ENCODE measurements at regions not wholly inside any gene's neighbourhood (a gene's known extent, or its start where the extent isn't known, plus 50 kb on each side); places are given as distances from the start of the nearest gene placed in this dataset.

DNA sequence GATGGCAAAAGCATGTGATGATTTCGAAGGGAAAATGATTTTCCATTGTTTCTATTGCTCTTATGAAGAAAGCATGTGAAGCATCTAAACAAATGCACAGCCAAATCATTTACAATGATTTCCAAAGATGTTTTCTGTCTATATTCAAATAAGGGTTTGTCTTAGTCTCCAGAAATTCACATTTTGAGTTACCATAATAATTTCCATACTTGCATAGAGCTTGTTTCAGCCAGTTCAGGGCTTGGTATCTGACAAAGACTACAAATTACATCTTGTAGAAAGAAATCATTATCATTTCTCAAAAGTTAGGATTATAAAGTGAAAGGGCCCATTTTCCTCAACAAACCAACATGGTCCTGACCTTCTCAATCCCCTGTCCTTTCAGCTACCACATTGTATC is 74.4 kb upstream of the PLEKHG1 start:
- in situ Hi-C loops (cut with HindIII; ENCODE audit: low pct_ligation_motif_present, low sequenced_read_pairs), result no loop called here
- TF ChIP-seq, protein P1, sequence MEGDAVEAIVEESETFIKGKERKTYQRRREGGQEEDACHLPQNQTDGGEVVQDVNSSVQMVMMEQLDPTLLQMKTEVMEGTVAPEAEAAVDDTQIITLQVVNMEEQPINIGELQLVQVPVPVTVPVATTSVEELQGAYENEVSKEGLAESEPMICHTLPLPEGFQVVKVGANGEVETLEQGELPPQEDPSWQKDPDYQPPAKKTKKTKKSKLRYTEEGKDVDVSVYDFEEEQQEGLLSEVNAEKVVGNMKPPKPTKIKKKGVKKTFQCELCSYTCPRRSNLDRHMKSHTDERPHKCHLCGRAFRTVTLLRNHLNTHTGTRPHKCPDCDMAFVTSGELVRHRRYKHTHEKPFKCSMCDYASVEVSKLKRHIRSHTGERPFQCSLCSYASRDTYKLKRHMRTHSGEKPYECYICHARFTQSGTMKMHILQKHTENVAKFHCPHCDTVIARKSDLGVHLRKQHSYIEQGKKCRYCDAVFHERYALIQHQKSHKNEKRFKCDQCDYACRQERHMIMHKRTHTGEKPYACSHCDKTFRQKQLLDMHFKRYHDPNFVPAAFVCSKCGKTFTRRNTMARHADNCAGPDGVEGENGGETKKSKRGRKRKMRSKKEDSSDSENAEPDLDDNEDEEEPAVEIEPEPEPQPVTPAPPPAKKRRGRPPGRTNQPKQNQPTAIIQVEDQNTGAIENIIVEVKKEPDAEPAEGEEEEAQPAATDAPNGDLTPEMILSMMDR (IDR thresholded peaks at IDR 0.05; ENCODE audit: low read depth, low read length, missing control alignments), result no peak
- H3K4me3 ChIP-seq (ENCODE audit: low read depth, low read length), result no peak overlapping the region
- DNase-seq, result no peak
- no peaks in the 10 kb centered on the region for H3K36me3 ChIP-seq (replicated peaks)
- H3K27ac ChIP-seq, result no peak overlapping the region
- H3K27me3 ChIP-seq (replicated peaks), result no peaks in the 10 kb centered on the region

DNA sequence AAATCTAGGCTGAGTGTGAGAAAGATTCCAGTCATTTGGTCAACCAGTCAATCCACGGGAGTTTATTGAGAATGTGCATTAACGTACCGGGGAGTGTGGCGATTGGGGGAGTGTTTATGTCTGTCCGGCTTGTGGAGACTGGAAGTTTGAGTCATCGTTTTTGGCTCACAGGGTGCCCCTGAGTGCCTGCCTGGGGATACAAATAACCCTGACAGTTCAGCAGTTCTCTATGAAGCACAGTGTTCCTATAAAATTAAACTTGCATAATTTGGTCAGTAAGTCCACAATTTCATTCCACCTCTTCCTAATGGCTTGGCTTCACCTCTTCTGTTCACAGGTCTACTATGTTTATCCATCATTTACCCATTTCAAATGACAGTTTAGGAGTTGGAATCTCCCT is 72.6 kb upstream of the PLEKHG1 start:
- in situ Hi-C loops (cut with HindIII; ENCODE audit: low pct_ligation_motif_present, low sequenced_read_pairs), result no loop called here
- no peak overlapping the region for H3K27ac ChIP-seq
- no peaks in the 10 kb centered on the region for H3K27me3 ChIP-seq (replicated peaks)
- no peaks in the 10 kb centered on the region for H3K36me3 ChIP-seq (replicated peaks)
- no peak overlapping the region for H3K4me3 ChIP-seq (ENCODE audit: low read depth, low read length)
- TF ChIP-seq, protein P1 (IDR thresholded peaks at IDR 0.05; ENCODE audit: low read depth, low read length, missing control alignments), result no peak
- DNase-seq, result no peak

- in situ Hi-C loops (cut with HindIII; ENCODE audit: low pct_ligation_motif_present, low sequenced_read_pairs), result no loop called here
These were observed 70.9 kb upstream of the PLEKHG1 start for GRCh38 chr6:150528648-150529285.

GRCh38 chr6:150529646-150530045 is 70.0 kb upstream of the PLEKHG1 start:
- in situ Hi-C loops (cut with HindIII; ENCODE audit: low pct_ligation_motif_present, low sequenced_read_pairs), result no loop called here
- TF ChIP-seq, protein P1 (IDR thresholded peaks at IDR 0.05; ENCODE audit: low read depth, low read length, missing control alignments), result no peak
- Histone ChIP-seq H3K27me3 (replicated peaks) (no peaks in the 10 kb centered on the region), H3K36me3 (replicated peaks) (no peaks in the 10 kb centered on the region), H3K4me3 (ENCODE audit: low read depth, low read length) (no peak overlapping the region), H3K27ac (no peak overlapping the region)
- no peak for DNase-seq

More at GRCh38 chr6:150528648-150529285, 70.9 kb upstream of the PLEKHG1 start:
- Histone ChIP-seq H3K27me3 (replicated peaks) (no peaks in the 10 kb centered on the region), H3K4me3 (ENCODE audit: low read depth, low read length) (no peak overlapping the region), H3K36me3 (replicated peaks) (no peaks in the 10 kb centered on the region), H3K27ac (no peak overlapping the region)
- TF ChIP-seq, protein P1 (IDR thresholded peaks at IDR 0.05; ENCODE audit: low read depth, low read length, missing control alignments), result no peak
- peak; percentile 56 for DNase-seq

DNA sequence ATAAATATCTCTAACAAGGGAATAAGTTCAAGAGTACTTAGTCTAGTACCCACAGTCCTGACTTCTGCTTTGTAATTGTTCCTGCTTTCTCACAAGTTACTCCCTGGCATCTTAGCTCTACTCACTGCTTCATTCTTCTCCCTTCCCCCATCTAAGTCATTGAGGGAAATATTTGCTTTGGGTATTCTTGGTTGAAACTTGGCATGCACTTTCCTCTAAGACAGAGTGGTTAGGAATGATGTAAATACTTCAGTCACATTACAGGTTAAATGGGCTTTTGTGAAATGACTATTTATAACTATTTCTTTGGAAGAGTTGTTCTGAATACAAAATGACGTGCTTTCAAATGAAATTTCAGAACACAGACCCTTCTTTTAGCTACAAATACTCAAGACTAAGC is 67.7 kb upstream of the PLEKHG1 start:
- in situ Hi-C loops (cut with HindIII; ENCODE audit: low pct_ligation_motif_present, low sequenced_read_pairs), result no loop called here
- no peak for DNase-seq
- H3K36me3 ChIP-seq (replicated peaks), result no peaks in the 10 kb centered on the region
- TF ChIP-seq, protein P1 (IDR thresholded peaks at IDR 0.05; ENCODE audit: low read depth, low read length, missing control alignments), result no peak
- no peak overlapping the region for H3K27ac ChIP-seq
- H3K4me3 ChIP-seq (ENCODE audit: low read depth, low read length), result no peak overlapping the region
- H3K27me3 ChIP-seq (replicated peaks), result no peaks in the 10 kb centered on the region

- Histone ChIP-seq H3K27me3 (replicated peaks) (no peaks in the 10 kb centered on the region), H3K27ac (no peak overlapping the region), H3K4me3 (ENCODE audit: low read depth, low read length) (no peak overlapping the region), H3K36me3 (replicated peaks) (no peaks in the 10 kb centered on the region)
- TF ChIP-seq, protein P1 (IDR thresholded peaks at IDR 0.05; ENCODE audit: low read depth, low read length, missing control alignments), result no peak
- in situ Hi-C loops (cut with HindIII; ENCODE audit: low pct_ligation_motif_present, low sequenced_read_pairs), result no loop called here
- DNase-seq, result no peak
These were observed 65.1 kb upstream of the PLEKHG1 start for GRCh38 chr6:150534553-150534952.

All from brain microvascular endothelial cell (primary cell).